Trophoblast cell (in vitro differentiated cells and primary cell): ENCODE measurements at regions not wholly inside any gene's neighbourhood (a gene's known extent, or its start where the extent isn't known, plus 50 kb on each side); places are given as distances from the start of the nearest gene placed in this dataset.
"Not testable (repeated sequence)": the region's sequence is repeated elsewhere in the genome, so short reads cannot be mapped to it uniquely, and the experiment has no call there.

Source experiments
- DNase-seq, 2 donors: peaks; one replicate each; pipeline ENCODE4 v3.0.0-alpha.2; 2016
- H2AFZ ChIP-seq: 2 replicates; pipeline ENCODE4 v1.6.1; 2013; ENCODE audit warnings: low read length, moderate library complexity, mild to moderate bottlenecking; ENCODE audit not compliant: insufficient read depth, poor library complexity
- H2AK5ac ChIP-seq: 2 replicates; pipeline ENCODE4 v1.6.1; 2013; ENCODE audit warnings: mild to moderate bottlenecking, low read length
- H2BK120ac ChIP-seq: 2 replicates; pipeline ENCODE4 v1.6.1; 2013; ENCODE audit warnings: low read length, mild to moderate bottlenecking, moderate library complexity; ENCODE audit not compliant: insufficient read depth, poor library complexity
- H2BK12ac ChIP-seq: 2 replicates; pipeline ENCODE4 v1.6.1; 2013; ENCODE audit warnings: mild to moderate bottlenecking, low read length, moderate library complexity
- H2BK5ac ChIP-seq: 2 replicates; pipeline ENCODE4 v1.6.1; 2013; ENCODE audit warnings: low read length, low read depth, moderate library complexity, mild to moderate bottlenecking; ENCODE audit not compliant: poor library complexity
- H3K14ac ChIP-seq: 2 replicates; pipeline ENCODE4 v1.6.1; 2013; ENCODE audit warnings: mild to moderate bottlenecking, low read length
- H3K18ac ChIP-seq: 2 replicates; pipeline ENCODE4 v1.6.1; 2013; ENCODE audit warnings: mild to moderate bottlenecking, low read length
- H3K23ac ChIP-seq: 2 replicates; pipeline ENCODE4 v1.6.1; 2013; ENCODE audit warnings: low read length
- H3K27ac ChIP-seq: 2 replicates; pipeline ENCODE4 v1.5.1; 2013; ENCODE audit warnings: low read depth, mild to moderate bottlenecking, inconsistent platforms, low read length, moderate library complexity
- H3K27me3 ChIP-seq: 2 replicates; pipeline ENCODE4 v1.6.1; 2013; ENCODE audit warnings: inconsistent platforms, mild to moderate bottlenecking, low read length, moderate library complexity; ENCODE audit not compliant: insufficient read depth
- H3K36me3 ChIP-seq, 2 experiments: 1 replicate in 1 of 2; 2 replicates in 1 of 2; pipeline ENCODE4 v1.6.1; 2013; ENCODE audit warnings: low read length in 2 of 2, mild to moderate bottlenecking in 2 of 2, moderate library complexity in 1 of 2; ENCODE audit not compliant: insufficient read depth in 2 of 2, control insufficient read depth in 1 of 2
- H3K4ac ChIP-seq: 2 replicates; pipeline ENCODE4 v1.6.1; 2013; ENCODE audit warnings: low read depth, mild to moderate bottlenecking, low read length, moderate library complexity
- H3K4me1 ChIP-seq, 2 experiments: 1 replicate in 1 of 2; 2 replicates in 1 of 2; pipeline ENCODE4 v1.6.1; 2013; ENCODE audit warnings: low read length in 2 of 2, mild to moderate bottlenecking in 2 of 2, moderate library complexity in 1 of 2; ENCODE audit not compliant: insufficient read depth in 2 of 2, control insufficient read depth in 1 of 2
- H3K4me2 ChIP-seq: 2 replicates; pipeline ENCODE4 v1.6.1; 2013; ENCODE audit warnings: inconsistent platforms, mild to moderate bottlenecking, low read length, moderate library complexity
- H3K4me3 ChIP-seq: 2 replicates; pipeline ENCODE4 v1.5.1; 2013; ENCODE audit warnings: mild to moderate bottlenecking, low read depth, low read length, inconsistent platforms
- H3K79me1 ChIP-seq: one replicate; pipeline ENCODE4 v1.6.1; 2013; ENCODE audit warnings: low read length
- H3K79me2 ChIP-seq: 2 replicates; pipeline ENCODE4 v1.6.1; 2013; ENCODE audit warnings: low read length, mild to moderate bottlenecking; ENCODE audit not compliant: control insufficient read depth, insufficient read depth, poor library complexity
- H3K9ac ChIP-seq: 2 replicates; pipeline ENCODE4 v1.6.1; 2013; ENCODE audit warnings: mild to moderate bottlenecking, low read length
- H3K9me3 ChIP-seq: 2 replicates; pipeline ENCODE4 v1.6.1; 2013; ENCODE audit warnings: low read depth, mild to moderate bottlenecking, control low read depth, inconsistent platforms, low read length; ENCODE audit not compliant: insufficient read depth
- H4K12ac ChIP-seq: 2 replicates; pipeline ENCODE4 v1.6.1; 2013; ENCODE audit warnings: low read depth, mild to moderate bottlenecking, low read length, moderate library complexity
- H4K8ac ChIP-seq: 2 replicates; pipeline ENCODE4 v1.6.1; 2013; ENCODE audit warnings: low read depth, mild to moderate bottlenecking, low read length, moderate library complexity
- H4K91ac ChIP-seq: one replicate; pipeline ENCODE4 v1.6.1; 2013; ENCODE audit warnings: low read depth, mild to moderate bottlenecking, low read length, moderate library complexity
- WGBS: extraction: QIAGEN DNeasy Blood & Tissue Kit; methylation state at CpG from one replicate; pipeline ENCODE4 v1.1.7; 2013; ENCODE audit warnings: missing lambda C conversion rate; ENCODE audit not compliant: insufficient read length, insufficient coverage; ENCODE audit errors: extremely low coverage; 5-methylcytosine and 5-hydroxymethylcytosine counted together

DNA sequence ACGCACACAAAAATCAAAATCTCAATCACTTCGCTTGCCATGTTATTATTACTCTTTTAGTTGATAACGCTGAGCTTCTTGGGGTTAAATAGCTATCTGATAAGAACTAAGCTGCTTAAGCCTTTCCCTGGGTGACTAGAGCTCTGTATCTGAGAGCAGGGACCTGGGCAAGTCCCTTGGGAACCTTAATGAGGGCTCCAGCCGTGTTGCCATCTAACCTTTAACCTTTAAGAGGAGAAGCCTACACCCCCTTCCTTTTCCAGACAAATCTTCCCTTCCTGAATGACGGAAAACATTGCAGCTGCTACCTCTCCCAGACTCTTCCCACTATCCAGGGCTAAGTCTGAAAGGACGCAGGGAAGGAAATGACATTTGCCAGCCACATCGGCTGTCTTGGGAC is 216.5 kb upstream of the RAI14 start:
- H3K4me1 ChIP-seq: no peaks in the 10 kb centered on the region
- no peak overlapping the region for H3K4ac ChIP-seq
- no peak overlapping the region for H2BK5ac ChIP-seq
- no peak overlapping the region for H4K8ac ChIP-seq
- no peaks in the 10 kb centered on the region for H3K9me3 ChIP-seq
- no peak for DNase-seq
- no peak overlapping the region for H3K4me3 ChIP-seq
- H2AFZ ChIP-seq: no peak overlapping the region
- WGBS: 77% methylated on average over 2 of the region's 7 CpGs
- H3K18ac ChIP-seq: no peak overlapping the region
- no peak overlapping the region for H3K23ac ChIP-seq
- H3K27ac ChIP-seq: no peak overlapping the region
- H4K12ac ChIP-seq: no peak overlapping the region
- no peaks in the 10 kb centered on the region for H3K27me3 ChIP-seq
- no peak overlapping the region for H4K91ac ChIP-seq
- H3K79me1 ChIP-seq: no peaks in the 10 kb centered on the region
- no peaks in the 10 kb centered on the region for H3K36me3 ChIP-seq
- H3K4me2 ChIP-seq: no peak overlapping the region
- no peak overlapping the region for H2AK5ac ChIP-seq
- no peaks in the 10 kb centered on the region for H3K79me2 ChIP-seq
- H3K9ac ChIP-seq: no peak overlapping the region
- no peak overlapping the region for H3K14ac ChIP-seq
- no peak overlapping the region for H2BK12ac ChIP-seq
- no peak overlapping the region for H2BK120ac ChIP-seq

DNA sequence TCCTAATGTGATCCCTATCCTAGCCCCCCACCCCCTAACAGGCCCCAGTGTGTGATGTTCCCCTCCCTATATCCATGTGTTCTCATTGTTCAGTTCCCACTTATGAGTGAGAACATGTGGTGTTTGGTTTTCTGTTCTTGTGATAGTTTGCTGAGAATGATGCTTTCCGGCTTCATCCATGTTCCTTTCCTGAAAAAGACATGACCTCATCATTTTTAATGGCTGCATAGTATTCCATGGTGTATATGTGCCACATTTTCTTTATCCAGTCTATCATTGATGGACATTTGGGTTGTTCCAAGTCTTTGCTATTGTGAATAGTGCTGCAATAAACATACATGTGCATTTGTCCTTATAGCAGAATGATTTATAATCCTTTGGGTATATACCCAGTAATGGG is 214.4 kb upstream of the RAI14 start:
- not testable (repeated sequence) for H2AFZ ChIP-seq, H3K18ac ChIP-seq, H4K91ac ChIP-seq, H3K4me2 ChIP-seq, H3K4ac ChIP-seq, H3K27ac ChIP-seq, H2BK5ac ChIP-seq, H3K9ac ChIP-seq, DNase-seq, H4K8ac ChIP-seq, H2BK12ac ChIP-seq, H3K9me3 ChIP-seq, H2BK120ac ChIP-seq, H3K4me1 ChIP-seq, H4K12ac ChIP-seq, H2AK5ac ChIP-seq, H3K4me3 ChIP-seq, H3K36me3 ChIP-seq, H3K14ac ChIP-seq, H3K79me1 ChIP-seq, H3K27me3 ChIP-seq, H3K23ac ChIP-seq, H3K79me2 ChIP-seq
- WGBS: no CpG with 5 or more reads among the region's 1 CpG

DNA sequence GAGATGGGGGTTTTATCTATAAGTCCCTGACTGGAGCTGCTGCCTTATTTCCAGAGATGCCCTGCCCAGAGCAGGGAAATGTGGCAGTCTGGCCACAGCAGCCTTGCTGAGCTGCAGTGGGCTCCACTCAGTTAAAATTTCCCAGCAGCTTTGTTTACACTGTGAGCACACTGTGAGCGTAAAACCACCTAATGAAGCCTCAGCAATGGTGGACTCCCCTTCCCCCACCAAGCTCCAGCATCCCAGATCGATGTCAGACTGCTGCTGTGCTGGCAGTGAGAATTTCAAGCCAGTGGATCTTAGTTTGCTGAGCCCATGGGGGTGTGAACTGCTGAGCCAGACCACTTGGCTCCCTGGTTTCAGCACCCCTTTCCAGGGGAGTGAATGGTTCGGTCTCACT is 208.7 kb upstream of the RAI14 start:
- H3K9ac ChIP-seq: no peak overlapping the region
- H3K23ac ChIP-seq: no peak overlapping the region
- no peak for DNase-seq
- no peak overlapping the region for H3K14ac ChIP-seq
- H3K36me3 ChIP-seq: no peaks in the 10 kb centered on the region
- H3K9me3 ChIP-seq: peaks cover 2% of the 10 kb centered on the region
- no peak overlapping the region for H2BK12ac ChIP-seq
- H3K79me1 ChIP-seq: no peaks in the 10 kb centered on the region
- no peaks in the 10 kb centered on the region for H3K79me2 ChIP-seq
- WGBS: no CpG with 5 or more reads among the region's 3 CpGs
- H3K27ac ChIP-seq: no peak overlapping the region
- H3K4me3 ChIP-seq: no peak overlapping the region
- no peak overlapping the region for H3K18ac ChIP-seq
- H2BK120ac ChIP-seq: no peak overlapping the region
- H2BK5ac ChIP-seq: no peak overlapping the region
- no peak overlapping the region for H2AK5ac ChIP-seq
- H4K91ac ChIP-seq: no peak overlapping the region
- no peak overlapping the region for H4K12ac ChIP-seq
- H4K8ac ChIP-seq: no peak overlapping the region
- no peak overlapping the region for H2AFZ ChIP-seq
- no peak overlapping the region for H3K4ac ChIP-seq
- no peak overlapping the region for H3K4me2 ChIP-seq
- no peaks in the 10 kb centered on the region for H3K4me1 ChIP-seq
- no peaks in the 10 kb centered on the region for H3K27me3 ChIP-seq

DNA sequence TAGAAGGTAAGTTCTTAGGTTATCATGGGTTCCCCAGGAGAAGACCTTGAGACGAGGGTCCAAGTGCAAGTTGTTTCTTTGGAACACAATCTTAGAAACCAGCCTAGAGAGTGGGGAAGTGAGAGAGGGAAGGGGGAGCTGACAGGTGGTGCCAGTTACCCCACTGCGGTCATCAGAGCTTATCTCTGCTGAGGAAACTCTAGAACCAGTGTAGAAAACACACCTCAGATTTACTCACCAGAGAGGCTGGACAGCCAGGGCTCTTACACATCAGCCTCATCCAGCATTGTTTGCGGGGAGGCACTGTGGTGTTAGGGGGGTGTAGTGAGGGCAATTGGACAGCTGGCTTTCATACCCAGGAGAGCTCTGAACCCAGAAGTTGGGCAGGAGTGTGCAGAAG is 206.5 kb upstream of the RAI14 start:
- WGBS: no CpG with 5 or more reads among the region's 3 CpGs
- Histone ChIP-seq H3K18ac (no peak overlapping the region), H3K4me1 (no peaks in the 10 kb centered on the region), H4K91ac (no peak overlapping the region), H3K4me2 (no peak overlapping the region), H2BK120ac (no peak overlapping the region), H3K4me3 (no peak overlapping the region), H3K23ac (no peak overlapping the region), H2AFZ (no peak overlapping the region), H2BK5ac (no peak overlapping the region), H4K12ac (no peak overlapping the region), H2BK12ac (no peak overlapping the region), H3K9me3 (peaks cover 2% of the 10 kb centered on the region), H2AK5ac (no peak overlapping the region), H4K8ac (no peak overlapping the region), H3K79me2 (no peaks in the 10 kb centered on the region), H3K79me1 (no peaks in the 10 kb centered on the region), H3K9ac (no peak overlapping the region), H3K14ac (no peak overlapping the region), H3K4ac (no peak overlapping the region), H3K27me3 (no peaks in the 10 kb centered on the region), H3K36me3 (no peaks in the 10 kb centered on the region), H3K27ac (no peak overlapping the region)
- DNase-seq: no peak
